Upper lobe of right lung (tissue), 1 donor: ENCODE measurements at regions not wholly inside any gene's neighbourhood (a gene's known extent, or its start where the extent isn't known, plus 50 kb on each side); places are given as distances from the start of the nearest gene placed in this dataset.

Source experiments
- ATAC-seq: fragments of 200-7000 bp; cut with Tn5 transposase; one replicate; pipeline ENCODE4 v1.9.1; 2020; ENCODE audit warnings: mild to moderate bottlenecking, moderate library complexity
- DNase-seq: peaks from one replicate; pipeline ENCODE4 v3.0.0-alpha.2; 2020
- H3K27ac ChIP-seq: fragments of 200-600 bp; one replicate; pipeline ENCODE4 v1.8.0; 2022
- H3K27me3 ChIP-seq: fragments of 200-600 bp; one replicate; pipeline ENCODE4 v1.8.0; 2022; ENCODE audit warnings: mild to moderate bottlenecking
- H3K36me3 ChIP-seq: fragments of 200-600 bp; one replicate; pipeline ENCODE4 v1.8.0; 2022
- H3K4me1 ChIP-seq: fragments of 200-600 bp; one replicate; pipeline ENCODE4 v1.8.0; 2022
- H3K4me3 ChIP-seq: fragments of 200-600 bp; one replicate; pipeline ENCODE4 v1.8.0; 2022; ENCODE audit warnings: mild to moderate bottlenecking
- H3K9me3 ChIP-seq: fragments of 200-600 bp; one replicate; pipeline ENCODE4 v1.8.0; 2022
- intact Hi-C: fragments of 100-400 bp; cut with DNase I; formaldehyde crosslinking; loops from one replicate; pipeline ENCODE4 v1.11.0; 2022
- TF ChIP-seq, protein P1 (sequence below): fragments of 200-600 bp; IDR thresholded peaks from one replicate; pipeline ENCODE4 v1.8.0; 2022; ENCODE audit warnings: antibody characterized with exemption
- donor health status: DM: no; HTN: yes; CAD: no; lungs with severe emphysema.

DNA sequence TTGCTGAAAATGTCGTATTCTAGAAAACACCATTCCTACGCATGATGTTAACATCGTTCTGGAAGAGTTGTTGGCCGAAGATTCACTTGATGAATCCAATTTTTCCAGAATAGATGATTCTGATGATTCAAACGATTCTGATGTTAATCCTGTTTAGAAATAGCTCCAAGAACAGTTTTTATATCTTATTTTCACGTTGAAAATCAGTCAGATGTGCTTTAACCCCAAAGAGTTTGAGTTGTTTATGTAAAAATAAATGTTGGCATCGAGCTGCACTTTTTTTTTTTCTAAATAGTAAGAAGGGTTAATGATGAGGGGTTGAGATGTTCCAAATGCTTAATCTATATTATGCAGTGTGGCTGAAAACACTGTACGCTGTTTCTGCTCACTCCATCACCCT is 99.9 kb upstream of the LINC00305 start:
- ATAC-seq: no peak
- TF ChIP-seq, protein P1, sequence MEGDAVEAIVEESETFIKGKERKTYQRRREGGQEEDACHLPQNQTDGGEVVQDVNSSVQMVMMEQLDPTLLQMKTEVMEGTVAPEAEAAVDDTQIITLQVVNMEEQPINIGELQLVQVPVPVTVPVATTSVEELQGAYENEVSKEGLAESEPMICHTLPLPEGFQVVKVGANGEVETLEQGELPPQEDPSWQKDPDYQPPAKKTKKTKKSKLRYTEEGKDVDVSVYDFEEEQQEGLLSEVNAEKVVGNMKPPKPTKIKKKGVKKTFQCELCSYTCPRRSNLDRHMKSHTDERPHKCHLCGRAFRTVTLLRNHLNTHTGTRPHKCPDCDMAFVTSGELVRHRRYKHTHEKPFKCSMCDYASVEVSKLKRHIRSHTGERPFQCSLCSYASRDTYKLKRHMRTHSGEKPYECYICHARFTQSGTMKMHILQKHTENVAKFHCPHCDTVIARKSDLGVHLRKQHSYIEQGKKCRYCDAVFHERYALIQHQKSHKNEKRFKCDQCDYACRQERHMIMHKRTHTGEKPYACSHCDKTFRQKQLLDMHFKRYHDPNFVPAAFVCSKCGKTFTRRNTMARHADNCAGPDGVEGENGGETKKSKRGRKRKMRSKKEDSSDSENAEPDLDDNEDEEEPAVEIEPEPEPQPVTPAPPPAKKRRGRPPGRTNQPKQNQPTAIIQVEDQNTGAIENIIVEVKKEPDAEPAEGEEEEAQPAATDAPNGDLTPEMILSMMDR: no peak
- intact Hi-C loops: no loop called here
- DNase-seq: no peak
- no peaks in the 10 kb centered on the region for H3K36me3 ChIP-seq
- H3K4me3 ChIP-seq: no peak overlapping the region
- no peaks in the 10 kb centered on the region for H3K9me3 ChIP-seq
- H3K27me3 ChIP-seq: no peaks in the 10 kb centered on the region
- H3K27ac ChIP-seq: no peak overlapping the region
- H3K4me1 ChIP-seq: no peaks in the 10 kb centered on the region

- H3K9me3 ChIP-seq: no peaks in the 10 kb centered on the region
- no peak overlapping the region for H3K27ac ChIP-seq
- intact Hi-C loops: no loop called here
- DNase-seq (no peak), ATAC-seq (no peak)
- TF ChIP-seq, protein P1: no peak
- H3K4me3 ChIP-seq: no peak overlapping the region
- no peaks in the 10 kb centered on the region for H3K4me1 ChIP-seq
- no peaks in the 10 kb centered on the region for H3K36me3 ChIP-seq
- no peaks in the 10 kb centered on the region for H3K27me3 ChIP-seq
These were observed 96.4 kb upstream of the LINC00305 start for GRCh38 chr18:64245126-64245861.

- intact Hi-C loops: no loop called here
- no peak overlapping the region for H3K4me3 ChIP-seq
- no peaks in the 10 kb centered on the region for H3K27me3 ChIP-seq
- no peaks in the 10 kb centered on the region for H3K36me3 ChIP-seq
- ATAC-seq (no peak), DNase-seq (no peak)
- no peaks in the 10 kb centered on the region for H3K9me3 ChIP-seq
- no peak overlapping the region for H3K27ac ChIP-seq
- H3K4me1 ChIP-seq: no peaks in the 10 kb centered on the region
- TF ChIP-seq, protein P1: no peak
These were observed 95.7 kb upstream of the LINC00305 start for GRCh38 chr18:64244571-64244970.

DNA sequence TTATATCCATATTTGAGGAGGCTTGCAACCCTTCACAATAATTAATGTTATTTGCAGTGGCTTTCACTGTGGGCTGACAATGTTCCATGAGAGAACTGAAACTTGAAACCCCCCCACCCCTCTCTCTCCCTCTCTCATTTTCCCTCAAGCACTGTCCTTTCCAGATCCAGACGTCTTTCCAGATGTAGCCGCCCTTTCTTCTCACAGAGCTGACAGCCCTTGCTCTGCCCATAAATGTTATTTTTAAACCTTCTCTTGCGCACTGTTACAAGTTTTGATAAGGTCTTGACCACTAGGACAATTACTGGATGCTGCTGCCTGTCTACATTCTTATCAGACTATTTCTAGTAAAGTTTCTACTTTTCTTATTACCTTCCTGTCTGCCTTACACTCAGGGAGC is 91.4 kb upstream of the LINC00305 start:
- intact Hi-C loops: no loop called here
- no peak for ATAC-seq
- DNase-seq: no peak
- H3K4me3 ChIP-seq: no peak overlapping the region
- H3K4me1 ChIP-seq: no peaks in the 10 kb centered on the region
- H3K27me3 ChIP-seq: no peaks in the 10 kb centered on the region
- H3K36me3 ChIP-seq: no peaks in the 10 kb centered on the region
- H3K9me3 ChIP-seq: no peaks in the 10 kb centered on the region
- no peak overlapping the region for H3K27ac ChIP-seq
- TF ChIP-seq, protein P1: no peak

DNA sequence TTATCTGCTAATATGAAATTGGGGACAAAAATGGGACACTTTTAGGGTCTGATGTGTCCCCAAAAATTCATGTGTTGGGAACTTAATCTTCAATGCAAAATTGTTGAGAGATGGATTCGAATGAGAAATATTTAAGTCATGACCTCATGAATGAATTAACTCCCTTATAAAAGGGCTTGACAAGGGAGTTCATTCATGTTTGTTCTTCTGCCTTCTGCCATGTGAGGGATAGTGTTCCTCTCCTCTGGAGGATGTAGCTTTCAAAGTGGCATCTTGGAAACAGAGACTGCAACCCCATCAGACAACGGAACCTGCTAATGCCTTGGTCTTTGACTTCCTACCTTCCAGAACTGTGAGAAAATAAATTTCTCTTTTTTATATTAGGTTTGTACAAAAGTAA is 89.2 kb upstream of the LINC00305 start:
- no peak for ATAC-seq
- Histone ChIP-seq H3K27me3 (no peaks in the 10 kb centered on the region), H3K27ac (no peak overlapping the region), H3K4me1 (no peaks in the 10 kb centered on the region), H3K36me3 (no peaks in the 10 kb centered on the region), H3K4me3 (no peak overlapping the region), H3K9me3 (no peaks in the 10 kb centered on the region)
- TF ChIP-seq, protein P1: no peak
- DNase-seq: no peak
- intact Hi-C loops: no loop called here

- ATAC-seq (no peak), DNase-seq (no peak)
- H3K27me3 ChIP-seq: no peaks in the 10 kb centered on the region
- TF ChIP-seq, protein P1: no peak
- H3K27ac ChIP-seq: no peak overlapping the region
- no peaks in the 10 kb centered on the region for H3K9me3 ChIP-seq
- H3K36me3 ChIP-seq: no peaks in the 10 kb centered on the region
- intact Hi-C loops: no loop called here
- no peaks in the 10 kb centered on the region for H3K4me1 ChIP-seq
- no peak overlapping the region for H3K4me3 ChIP-seq
These were observed 85.4 kb upstream of the LINC00305 start for GRCh38 chr18:64234321-64234720.
